ENCODE measurements at regions not wholly inside any gene's neighbourhood (a gene's known extent, or its start where the extent isn't known, plus 50 kb on each side); places are given as distances from the start of the nearest gene placed in this dataset.

DNA sequence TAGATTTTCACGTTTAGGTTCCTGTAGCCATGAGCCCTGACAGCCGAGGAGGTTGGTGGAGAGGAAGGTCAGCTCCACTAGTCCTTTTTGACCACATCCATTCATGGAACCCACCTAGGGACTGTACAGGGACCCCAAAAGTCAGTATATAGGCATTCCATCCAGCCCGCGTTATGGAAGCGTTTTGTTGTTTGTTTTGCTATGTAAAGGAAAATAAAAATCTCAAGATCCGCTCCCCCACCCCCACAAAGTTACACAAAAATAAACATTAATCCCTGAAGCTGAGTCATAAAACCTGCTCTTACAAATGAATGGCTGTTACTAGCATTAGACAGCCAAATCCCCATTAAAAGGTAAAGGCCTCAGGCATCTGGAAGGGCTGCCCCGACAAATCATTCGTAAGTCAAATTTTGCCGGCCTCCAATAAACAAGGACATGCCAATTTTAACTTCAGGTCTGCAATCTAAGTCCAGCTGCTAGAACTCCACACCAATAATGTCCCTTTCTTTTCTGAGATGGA is 292.9 kb downstream of the MED10 start:
- H3K27ac Mint-ChIP-seq: no peak overlapping the region

GRCh38 chr5:6084836-6085235 is 293.5 kb downstream of the MED10 start:
- H3K9ac ChIP-seq: no peak overlapping the region
- TF ChIP-seq EZH2 (IDR thresholded peaks at IDR 0.05) (no peak), EZH2phosphoT487 (IDR thresholded peaks at IDR 0.05) (no peak)
- TF ChIP-seq, protein P1, sequence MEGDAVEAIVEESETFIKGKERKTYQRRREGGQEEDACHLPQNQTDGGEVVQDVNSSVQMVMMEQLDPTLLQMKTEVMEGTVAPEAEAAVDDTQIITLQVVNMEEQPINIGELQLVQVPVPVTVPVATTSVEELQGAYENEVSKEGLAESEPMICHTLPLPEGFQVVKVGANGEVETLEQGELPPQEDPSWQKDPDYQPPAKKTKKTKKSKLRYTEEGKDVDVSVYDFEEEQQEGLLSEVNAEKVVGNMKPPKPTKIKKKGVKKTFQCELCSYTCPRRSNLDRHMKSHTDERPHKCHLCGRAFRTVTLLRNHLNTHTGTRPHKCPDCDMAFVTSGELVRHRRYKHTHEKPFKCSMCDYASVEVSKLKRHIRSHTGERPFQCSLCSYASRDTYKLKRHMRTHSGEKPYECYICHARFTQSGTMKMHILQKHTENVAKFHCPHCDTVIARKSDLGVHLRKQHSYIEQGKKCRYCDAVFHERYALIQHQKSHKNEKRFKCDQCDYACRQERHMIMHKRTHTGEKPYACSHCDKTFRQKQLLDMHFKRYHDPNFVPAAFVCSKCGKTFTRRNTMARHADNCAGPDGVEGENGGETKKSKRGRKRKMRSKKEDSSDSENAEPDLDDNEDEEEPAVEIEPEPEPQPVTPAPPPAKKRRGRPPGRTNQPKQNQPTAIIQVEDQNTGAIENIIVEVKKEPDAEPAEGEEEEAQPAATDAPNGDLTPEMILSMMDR (IDR thresholded peaks at IDR 0.05): no peak
- no peaks in the 10 kb centered on the region for H3K9me3 ChIP-seq (ENCODE audit: low read depth)
- H3K4me1 ChIP-seq: no peaks in the 10 kb centered on the region
- H3K27ac ChIP-seq: no peak overlapping the region
- H3K27me3 Mint-ChIP-seq (ENCODE audit: insufficient read depth, low read depth): peaks cover 3% of the 10 kb centered on the region
- H3K36me3 ChIP-seq: no peaks in the 10 kb centered on the region
- H3F3A ChIP-seq (ENCODE audit: low read depth): no peaks in the 10 kb centered on the region
- H3K4me3 Mint-ChIP-seq: no peak overlapping the region
- H4K20me1 ChIP-seq (ENCODE audit: low read depth): no peaks in the 10 kb centered on the region
- no peaks in the 10 kb centered on the region for H3K79me2 ChIP-seq (ENCODE audit: low read depth)
- no peak overlapping the region for H3K4me2 ChIP-seq
- H3K4me1 Mint-ChIP-seq: no peaks in the 10 kb centered on the region
- no peak overlapping the region for H2AFZ ChIP-seq (replicated peaks)
- no peak overlapping the region for H3K27ac Mint-ChIP-seq
- no peaks in the 10 kb centered on the region for H3K27me3 ChIP-seq
- no peaks in the 10 kb centered on the region for H3K9me3 Mint-ChIP-seq
- H3K4me3 ChIP-seq: no peak overlapping the region
- H3K36me3 Mint-ChIP-seq: no peaks in the 10 kb centered on the region
- DNase-seq (ENCODE audit: low spot score): no peak

More for the DNA sequence above, 292.9 kb downstream of the MED10 start:
- no peaks in the 10 kb centered on the region for H3K9me3 Mint-ChIP-seq
- H3K4me1 Mint-ChIP-seq: no peaks in the 10 kb centered on the region
- Histone ChIP-seq H3K4me1 (no peaks in the 10 kb centered on the region), H3K79me2 (ENCODE audit: low read depth) (no peaks in the 10 kb centered on the region), H2AFZ (replicated peaks) (no peak overlapping the region), H3K36me3 (no peaks in the 10 kb centered on the region), H3K27ac (no peak overlapping the region), H3K9me3 (ENCODE audit: low read depth) (no peaks in the 10 kb centered on the region), H3F3A (ENCODE audit: low read depth) (no peaks in the 10 kb centered on the region), H4K20me1 (ENCODE audit: low read depth) (no peaks in the 10 kb centered on the region), H3K27me3 (no peaks in the 10 kb centered on the region), H3K4me2 (no peak overlapping the region), H3K4me3 (no peak overlapping the region), H3K9ac (no peak overlapping the region)
- H3K27me3 Mint-ChIP-seq (ENCODE audit: insufficient read depth, low read depth): peaks cover 3% of the 10 kb centered on the region
- no peaks in the 10 kb centered on the region for H3K36me3 Mint-ChIP-seq
- no peak overlapping the region for H3K4me3 Mint-ChIP-seq
- TF ChIP-seq EZH2phosphoT487 (IDR thresholded peaks at IDR 0.05) (no peak), EZH2 (IDR thresholded peaks at IDR 0.05) (no peak)
- TF ChIP-seq, protein P1 (IDR thresholded peaks at IDR 0.05): no peak
- no peak for DNase-seq (ENCODE audit: low spot score)

DNA sequence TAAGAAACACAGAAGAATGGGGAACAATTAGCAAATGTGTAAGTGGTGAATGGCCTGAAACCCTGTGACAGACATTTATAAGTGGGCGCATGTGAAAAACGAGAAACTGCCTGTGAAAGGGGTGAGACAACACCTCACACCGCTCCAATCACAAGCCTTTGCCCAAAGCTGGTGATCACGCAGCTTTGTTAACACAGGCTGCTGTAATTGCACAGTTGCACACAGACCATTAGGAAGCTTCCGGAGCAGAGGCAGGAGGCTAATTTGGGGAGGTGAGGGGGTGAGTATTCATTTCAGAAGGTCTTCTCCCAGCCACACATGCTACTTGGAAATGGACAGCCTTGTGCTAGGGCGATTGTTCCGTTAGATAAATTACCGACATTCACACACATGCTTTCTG is 294.0 kb downstream of the MED10 start:
- Mint-ChIP-seq H3K27me3 (ENCODE audit: insufficient read depth, low read depth) (peaks cover 3% of the 10 kb centered on the region), H3K27ac (no peak overlapping the region), H3K4me1 (no peaks in the 10 kb centered on the region), H3K36me3 (no peaks in the 10 kb centered on the region), H3K4me3 (no peak overlapping the region), H3K9me3 (no peaks in the 10 kb centered on the region)
- H3K4me3 ChIP-seq: no peak overlapping the region
- no peaks in the 10 kb centered on the region for H3K9me3 ChIP-seq (ENCODE audit: low read depth)
- H3K27me3 ChIP-seq: no peaks in the 10 kb centered on the region
- no peak overlapping the region for H3K4me2 ChIP-seq
- no peaks in the 10 kb centered on the region for H3K4me1 ChIP-seq
- no peaks in the 10 kb centered on the region for H3K79me2 ChIP-seq (ENCODE audit: low read depth)
- H3K9ac ChIP-seq: no peak overlapping the region
- no peaks in the 10 kb centered on the region for H3F3A ChIP-seq (ENCODE audit: low read depth)
- H3K36me3 ChIP-seq: no peaks in the 10 kb centered on the region
- H2AFZ ChIP-seq (replicated peaks): peak overlapping the region; percentile 1
- H3K27ac ChIP-seq: no peak overlapping the region
- no peak for TF ChIP-seq EZH2phosphoT487 (IDR thresholded peaks at IDR 0.05)
- TF ChIP-seq EZH2 (IDR thresholded peaks at IDR 0.05): no peak
- TF ChIP-seq, protein P1 (IDR thresholded peaks at IDR 0.05): no peak
- DNase-seq (ENCODE audit: low spot score): no peak
- H4K20me1 ChIP-seq (ENCODE audit: low read depth): no peaks in the 10 kb centered on the region

Measured in neural progenitor cell (in vitro differentiated cells).